Karpas-422 (cell line): ENCODE measurements at regions not wholly inside any gene's neighbourhood (a gene's known extent, or its start where the extent isn't known, plus 50 kb on each side); places are given as distances from the start of the nearest gene placed in this dataset.

Source experiments
- DNase-seq: peaks from one replicate; pipeline ENCODE4 v3.0.0-alpha.2; 2015
- H2AFZ ChIP-seq: fragments of 200-600 bp; sonication (generic); 2 replicates; pipeline ENCODE4 v1.6.1; 2014; ENCODE audit warnings: antibody characterized with exemption, low read length, mixed read lengths
- H3K27ac ChIP-seq: fragments of 200-600 bp; sonication (generic); 2 replicates; pipeline ENCODE4 v1.5.1; 2014; ENCODE audit warnings: mild to moderate bottlenecking, low read length, moderate library complexity
- H3K27me3 ChIP-seq: fragments of 200-600 bp; sonication (generic); 2 replicates; pipeline ENCODE4 v1.6.1; 2014; ENCODE audit warnings: low read length, mixed read lengths
- H3K36me3 ChIP-seq: fragments of 200-600 bp; sonication (generic); 2 replicates; pipeline ENCODE4 v1.6.1; 2014; ENCODE audit warnings: low read length, mixed read lengths; ENCODE audit not compliant: insufficient read depth
- H3K4me1 ChIP-seq: fragments of 200-600 bp; sonication (generic); 2 replicates; pipeline ENCODE4 v1.6.1; 2014; ENCODE audit warnings: mild to moderate bottlenecking, low read length, mixed read lengths
- H3K4me2 ChIP-seq: fragments of 200-600 bp; sonication (generic); 2 replicates; pipeline ENCODE4 v1.6.1; 2014; ENCODE audit warnings: low read length, low read depth, mild to moderate bottlenecking; ENCODE audit not compliant: poor library complexity, severe bottlenecking
- H3K4me3 ChIP-seq: fragments of 200-600 bp; sonication (generic); 2 replicates; pipeline ENCODE4 v1.5.1; 2014; ENCODE audit warnings: mild to moderate bottlenecking, antibody characterized with exemption, low read length, mixed read lengths
- H3K79me2 ChIP-seq: fragments of 200-600 bp; sonication (generic); 2 replicates; pipeline ENCODE4 v1.6.1; 2014; ENCODE audit warnings: mild to moderate bottlenecking, low read length, mixed read lengths
- H3K9ac ChIP-seq: fragments of 200-600 bp; sonication (generic); 2 replicates; pipeline ENCODE4 v1.6.0; 2014; ENCODE audit warnings: low read length
- H3K9me2 ChIP-seq: fragments of 200-600 bp; sonication (generic), shearing (Covaris generic); replicated peaks from 2 replicates; pipeline ENCODE4 v1.6.0; 2014; ENCODE audit warnings: mild to moderate bottlenecking, low read length, moderate library complexity; ENCODE audit not compliant: insufficient read depth
- H3K9me3 ChIP-seq: fragments of 300-700, 200-600 bp; sonication (generic); 2 replicates; pipeline ENCODE4 v1.6.1; 2014; ENCODE audit warnings: low read length, mixed read lengths
- H4K20me1 ChIP-seq: fragments of 200-600 bp; sonication (generic); 2 replicates; pipeline ENCODE4 v1.6.1; 2014; ENCODE audit warnings: mild to moderate bottlenecking, antibody characterized with exemption, low read length, low read depth; ENCODE audit not compliant: insufficient read depth

DNA sequence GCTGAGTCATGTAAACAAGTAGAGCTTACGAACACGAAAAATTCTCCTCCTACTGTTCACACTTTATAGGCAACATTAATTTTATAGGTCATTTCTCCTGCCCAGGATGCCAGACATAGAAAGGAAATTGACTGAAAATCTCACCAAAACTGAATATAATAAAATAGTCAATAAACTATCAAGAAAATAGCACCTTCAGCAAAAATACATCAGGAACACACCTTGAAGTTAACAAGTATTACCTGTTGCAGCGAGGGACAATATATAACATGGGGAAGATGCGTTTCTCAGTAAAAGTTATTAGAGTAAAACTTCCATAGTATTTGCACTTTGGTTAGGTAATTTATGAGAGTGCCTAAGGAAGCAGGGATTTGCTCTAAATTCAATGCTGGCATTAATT lies 344.6 kb downstream of the KCNJ3 start:
- no peak overlapping the region for H2AFZ ChIP-seq
- no peaks in the 10 kb centered on the region for H4K20me1 ChIP-seq

DNA sequence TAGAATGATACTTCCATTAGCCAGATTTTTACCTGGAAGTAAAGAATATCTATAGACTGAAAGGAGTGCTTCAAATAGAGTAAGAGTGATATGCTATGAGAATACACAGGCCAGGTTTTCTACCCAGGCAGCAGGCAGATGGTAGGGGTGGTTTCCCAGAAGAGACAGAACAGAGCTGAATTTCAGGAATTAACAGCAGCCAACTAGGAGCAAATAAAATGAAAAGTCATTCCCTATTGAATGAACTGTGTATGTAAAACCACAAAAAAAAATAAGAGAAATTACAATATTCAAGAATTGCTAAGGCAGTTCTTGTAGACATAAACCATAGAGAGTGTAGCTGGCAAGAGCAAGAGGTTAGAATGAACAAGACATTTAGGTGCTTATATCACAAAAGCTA lies 336.8 kb downstream of the KCNJ3 start:
- H3K4me1 ChIP-seq = no peaks in the 10 kb centered on the region
- no peaks in the 10 kb centered on the region for H3K27me3 ChIP-seq
- no peaks in the 10 kb centered on the region for H3K79me2 ChIP-seq
- H3K9ac ChIP-seq = no peak overlapping the region
- H3K4me3 ChIP-seq = no peak overlapping the region
- no peaks in the 10 kb centered on the region for H3K36me3 ChIP-seq
- no peaks in the 10 kb centered on the region for H3K9me2 ChIP-seq
- no peak for DNase-seq
- no peak overlapping the region for H2AFZ ChIP-seq
- no peak overlapping the region for H3K4me2 ChIP-seq
- H3K27ac ChIP-seq = no peak overlapping the region
- peaks cover 21% of the 10 kb centered on the region; the same call in 1 of the 2 replicates for H3K9me3 ChIP-seq
- H4K20me1 ChIP-seq = no peaks in the 10 kb centered on the region

More for the DNA sequence above, 344.6 kb downstream of the KCNJ3 start:
- Histone ChIP-seq H3K4me3 (no peak overlapping the region), H3K79me2 (no peaks in the 10 kb centered on the region), H3K36me3 (no peaks in the 10 kb centered on the region), H3K9ac (no peak overlapping the region), H3K9me2 (no peaks in the 10 kb centered on the region), H3K9me3 (peaks cover 30% of the 10 kb centered on the region), H3K27me3 (no peaks in the 10 kb centered on the region), H3K27ac (no peak overlapping the region), H3K4me1 (no peaks in the 10 kb centered on the region), H3K4me2 (no peak overlapping the region)
- no peak for DNase-seq

GRCh38 chr2:155033652-155034051 lies 335.2 kb downstream of the KCNJ3 start:
- Histone ChIP-seq H3K9ac (no peak overlapping the region), H3K9me3 (peaks cover 21% of the 10 kb centered on the region; the same call in 1 of the 2 replicates), H3K79me2 (no peaks in the 10 kb centered on the region), H3K4me2 (no peak overlapping the region), H3K4me3 (no peak overlapping the region), H3K27ac (no peak overlapping the region), H2AFZ (no peak overlapping the region), H3K36me3 (no peaks in the 10 kb centered on the region), H4K20me1 (no peaks in the 10 kb centered on the region), H3K27me3 (no peaks in the 10 kb centered on the region), H3K4me1 (no peaks in the 10 kb centered on the region), H3K9me2 (no peaks in the 10 kb centered on the region)
- no peak for DNase-seq

DNA sequence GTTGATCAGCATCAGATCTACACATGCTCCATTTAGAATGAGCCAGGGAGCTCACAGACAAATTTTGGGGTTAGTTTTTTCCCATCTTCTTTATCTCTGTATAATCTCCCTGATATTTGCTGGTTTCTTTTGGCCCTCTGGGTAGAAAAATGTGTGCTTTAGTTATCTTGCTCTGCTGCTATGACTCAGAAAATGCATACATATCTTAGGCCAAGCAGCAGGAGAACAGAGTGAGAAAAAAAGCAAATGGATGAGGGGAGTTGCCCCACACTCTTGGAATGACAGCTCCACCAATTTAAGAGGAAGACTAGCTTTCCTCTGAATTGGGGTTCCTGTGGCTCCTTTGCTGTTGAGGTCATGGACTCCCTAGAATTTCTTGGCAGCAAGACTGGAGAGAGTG lies 331.8 kb downstream of the KCNJ3 start:
- Histone ChIP-seq H3K36me3 (no peaks in the 10 kb centered on the region), H3K9me2 (no peaks in the 10 kb centered on the region), H3K4me1 (no peaks in the 10 kb centered on the region), H3K4me2 (no peak overlapping the region), H4K20me1 (no peaks in the 10 kb centered on the region), H2AFZ (no peak overlapping the region), H3K27ac (no peak overlapping the region), H3K9me3 (peaks cover 14% of the 10 kb centered on the region), H3K79me2 (no peaks in the 10 kb centered on the region), H3K4me3 (no peak overlapping the region), H3K27me3 (no peaks in the 10 kb centered on the region), H3K9ac (no peak overlapping the region)
- no peak for DNase-seq

- H3K4me3 ChIP-seq = no peak overlapping the region
- H4K20me1 ChIP-seq = no peaks in the 10 kb centered on the region
- H3K36me3 ChIP-seq = no peaks in the 10 kb centered on the region
- H3K9me2 ChIP-seq = no peaks in the 10 kb centered on the region
- DNase-seq = no peak
- H3K9ac ChIP-seq = no peak overlapping the region
- no peaks in the 10 kb centered on the region for H3K27me3 ChIP-seq
- no peak overlapping the region for H3K4me2 ChIP-seq
- no peaks in the 10 kb centered on the region for H3K4me1 ChIP-seq
- peaks cover 25% of the 10 kb centered on the region for H3K9me3 ChIP-seq
- H2AFZ ChIP-seq = no peak overlapping the region
- H3K27ac ChIP-seq = no peak overlapping the region
- no peaks in the 10 kb centered on the region for H3K79me2 ChIP-seq
These were observed 328.2 kb downstream of the KCNJ3 start for GRCh38 chr2:155026651-155027174.

- H3K4me1 ChIP-seq = no peaks in the 10 kb centered on the region
- no peak overlapping the region for H2AFZ ChIP-seq
- H4K20me1 ChIP-seq = no peaks in the 10 kb centered on the region
- peaks cover 25% of the 10 kb centered on the region for H3K9me3 ChIP-seq
- H3K4me3 ChIP-seq = no peak overlapping the region
- no peaks in the 10 kb centered on the region for H3K27me3 ChIP-seq
- no peak overlapping the region for H3K9ac ChIP-seq
- H3K79me2 ChIP-seq = no peaks in the 10 kb centered on the region
- H3K9me2 ChIP-seq = no peaks in the 10 kb centered on the region
- no peak for DNase-seq
- no peak overlapping the region for H3K4me2 ChIP-seq
- no peaks in the 10 kb centered on the region for H3K36me3 ChIP-seq
- H3K27ac ChIP-seq = no peak overlapping the region
These were observed 325.2 kb downstream of the KCNJ3 start for GRCh38 chr2:155023674-155024073.

- H4K20me1 ChIP-seq = no peaks in the 10 kb centered on the region
- no peaks in the 10 kb centered on the region for H3K79me2 ChIP-seq
- no peak overlapping the region for H3K4me3 ChIP-seq
- no peaks in the 10 kb centered on the region for H3K36me3 ChIP-seq
- peaks cover 24% of the 10 kb centered on the region for H3K9me3 ChIP-seq
- no peaks in the 10 kb centered on the region for H3K27me3 ChIP-seq
- no peak overlapping the region for H3K27ac ChIP-seq
- no peak overlapping the region for H3K4me2 ChIP-seq
- no peak for DNase-seq
- H2AFZ ChIP-seq = no peak overlapping the region
- H3K9ac ChIP-seq = no peak overlapping the region
- no peaks in the 10 kb centered on the region for H3K4me1 ChIP-seq
- no peaks in the 10 kb centered on the region for H3K9me2 ChIP-seq
These were observed 324.0 kb downstream of the KCNJ3 start for GRCh38 chr2:155022531-155022930.

DNA sequence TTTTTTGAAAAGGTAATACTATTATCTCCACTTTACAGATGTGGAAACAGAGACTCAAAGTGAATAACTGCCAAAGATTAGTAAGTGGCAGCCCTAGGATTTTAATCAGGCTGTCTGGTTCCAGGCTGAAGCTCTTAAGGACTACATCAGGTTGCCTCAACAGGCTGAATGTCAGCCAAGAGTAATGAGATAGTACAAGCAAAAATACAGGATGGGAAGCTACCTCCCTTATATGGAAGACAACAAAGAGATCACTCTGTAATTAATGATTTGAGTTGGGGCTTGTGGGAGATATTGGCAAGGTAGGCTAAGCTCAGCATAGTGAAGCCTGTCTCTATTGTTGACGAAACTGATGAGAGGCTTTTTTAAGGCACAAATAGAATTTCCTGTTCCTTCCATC lies 323.1 kb downstream of the KCNJ3 start:
- no peak overlapping the region for H3K9ac ChIP-seq
- no peak overlapping the region for H3K4me3 ChIP-seq
- H3K9me3 ChIP-seq = peaks cover 24% of the 10 kb centered on the region
- no peaks in the 10 kb centered on the region for H3K4me1 ChIP-seq
- H3K27me3 ChIP-seq = no peaks in the 10 kb centered on the region
- no peaks in the 10 kb centered on the region for H3K9me2 ChIP-seq
- no peaks in the 10 kb centered on the region for H3K79me2 ChIP-seq
- H3K36me3 ChIP-seq = no peaks in the 10 kb centered on the region
- H2AFZ ChIP-seq = no peak overlapping the region
- H3K27ac ChIP-seq = no peak overlapping the region
- no peak overlapping the region for H3K4me2 ChIP-seq
- H4K20me1 ChIP-seq = no peaks in the 10 kb centered on the region
- DNase-seq = no peak

DNA sequence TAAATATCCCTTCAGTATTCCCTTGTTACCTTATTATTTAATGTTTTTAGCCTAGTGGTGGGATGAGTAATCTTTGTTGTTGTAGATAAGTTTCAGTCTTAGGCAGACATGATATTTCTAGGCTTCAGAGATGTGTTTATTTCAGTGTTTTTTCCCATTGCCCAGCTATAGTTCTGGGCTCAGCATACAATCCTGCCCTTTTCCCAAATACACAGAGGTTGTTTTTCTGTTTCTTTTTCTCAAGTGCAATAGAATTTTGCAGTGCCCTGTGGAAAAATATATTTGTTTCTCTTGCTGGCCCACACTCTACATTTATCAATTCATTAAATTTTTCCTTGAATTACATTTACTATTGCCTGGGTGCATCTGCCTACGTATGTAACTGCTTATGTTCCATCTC lies 321.8 kb downstream of the KCNJ3 start:
- no peak overlapping the region for H3K27ac ChIP-seq
- H3K4me1 ChIP-seq = no peaks in the 10 kb centered on the region
- H3K79me2 ChIP-seq = no peaks in the 10 kb centered on the region
- H3K9me3 ChIP-seq = peaks cover 24% of the 10 kb centered on the region
- H2AFZ ChIP-seq = no peak overlapping the region
- no peaks in the 10 kb centered on the region for H3K36me3 ChIP-seq
- no peak overlapping the region for H3K4me2 ChIP-seq
- H3K27me3 ChIP-seq = no peaks in the 10 kb centered on the region
- no peaks in the 10 kb centered on the region for H4K20me1 ChIP-seq
- H3K4me3 ChIP-seq = no peak overlapping the region
- no peak for DNase-seq
- no peaks in the 10 kb centered on the region for H3K9me2 ChIP-seq
- no peak overlapping the region for H3K9ac ChIP-seq
